ENCODE measurements at regions not wholly inside any gene's neighbourhood (a gene's known extent, or its start where the extent isn't known, plus 50 kb on each side); places are given as distances from the start of the nearest gene placed in this dataset.
"Not testable (repeated sequence)": the region's sequence is repeated elsewhere in the genome, so short reads cannot be mapped to it uniquely, and the experiment has no call there.

DNA sequence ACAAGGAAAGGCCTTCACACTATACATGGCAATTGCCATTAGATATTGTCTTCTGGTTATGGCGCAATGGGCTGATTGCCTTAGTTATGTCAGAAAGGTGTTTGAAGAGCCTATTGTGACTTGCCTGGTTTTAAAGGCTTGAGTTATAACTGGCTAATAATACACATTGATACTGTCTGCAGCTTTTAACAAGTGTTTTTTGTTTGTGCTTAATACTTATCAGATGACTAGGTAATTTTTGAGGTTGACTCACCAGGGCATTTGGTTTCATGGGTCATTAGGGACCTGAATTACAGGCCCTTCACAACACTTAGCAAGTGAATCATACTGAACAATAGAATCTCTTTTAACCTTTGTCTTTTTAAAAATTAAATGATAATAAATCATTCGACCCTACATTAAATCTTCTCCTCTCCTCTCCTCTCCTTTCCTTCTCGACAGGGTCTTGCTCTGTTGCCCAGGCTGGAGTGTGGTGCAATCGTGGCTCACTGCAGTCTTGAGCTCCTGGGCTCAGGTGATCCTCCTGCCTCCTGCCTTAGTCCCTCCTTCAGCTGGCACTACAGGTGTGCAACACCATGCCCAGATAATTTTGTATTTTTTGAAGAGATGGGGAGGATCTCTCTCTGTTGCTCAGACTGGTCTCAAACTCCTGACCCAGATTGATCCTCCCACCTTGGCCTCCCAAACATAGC is 196.3 kb downstream of the JCAD start:
- Mint-ChIP-seq H3K27me3 (peaks cover 6% of the 10 kb centered on the region), H3K36me3 (ENCODE audit: low read depth) (no peaks in the 10 kb centered on the region), H3K27ac (no peak overlapping the region), H3K4me3 (no peak overlapping the region), H3K4me1 (no peaks in the 10 kb centered on the region), H3K9me3 (no peaks in the 10 kb centered on the region)
- intact Hi-C loops (cut with micrococcal nuclease): no loop called here
- no peak for DNase-seq

GRCh38 chr10:29861811-29862505 is 197.4 kb downstream of the JCAD start:
- H3K9me3 Mint-ChIP-seq: no peaks in the 10 kb centered on the region
- H3K4me3 Mint-ChIP-seq: no peak overlapping the region
- peaks cover 10% of the 10 kb centered on the region for H3K27me3 Mint-ChIP-seq
- no peak overlapping the region for H3K27ac Mint-ChIP-seq
- intact Hi-C loops (cut with micrococcal nuclease): no loop called here
- no peaks in the 10 kb centered on the region for H3K4me1 Mint-ChIP-seq
- no peaks in the 10 kb centered on the region for H3K36me3 Mint-ChIP-seq (ENCODE audit: low read depth)
- no peak for DNase-seq

GRCh38 chr10:29861231-29861630 is 198.2 kb downstream of the JCAD start:
- H3K4me1 Mint-ChIP-seq; H3K27ac Mint-ChIP-seq; H3K9me3 Mint-ChIP-seq; H3K36me3 Mint-ChIP-seq (ENCODE audit: low read depth); DNase-seq; H3K4me3 Mint-ChIP-seq; intact Hi-C loops (cut with micrococcal nuclease): not testable (repeated sequence)
- H3K27me3 Mint-ChIP-seq: peaks cover 10% of the 10 kb centered on the region

DNA sequence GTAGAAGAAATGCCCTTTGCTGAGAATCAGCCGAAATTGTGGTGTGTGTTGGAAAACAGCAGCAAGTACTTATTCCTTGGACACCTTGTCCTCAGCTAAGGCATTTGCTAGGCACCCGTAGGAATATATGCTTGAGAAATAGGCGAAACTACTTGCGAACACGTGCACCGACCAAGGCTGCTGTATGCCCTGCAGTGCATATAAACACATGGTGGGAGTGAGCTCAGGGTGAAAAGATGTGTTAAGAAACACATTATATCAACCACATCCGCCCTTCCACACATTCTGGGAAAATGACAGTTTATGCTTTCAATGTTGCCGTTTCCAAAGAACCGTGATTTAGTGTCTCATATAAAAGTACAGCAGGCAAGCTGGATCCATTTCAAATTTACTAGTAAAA is 199.2 kb downstream of the JCAD start:
- peaks cover 10% of the 10 kb centered on the region for H3K27me3 Mint-ChIP-seq
- intact Hi-C loops (cut with micrococcal nuclease): no loop called here
- no peak overlapping the region for H3K4me3 Mint-ChIP-seq
- H3K27ac Mint-ChIP-seq: no peak overlapping the region
- H3K36me3 Mint-ChIP-seq (ENCODE audit: low read depth): no peaks in the 10 kb centered on the region
- no peaks in the 10 kb centered on the region for H3K9me3 Mint-ChIP-seq
- no peaks in the 10 kb centered on the region for H3K4me1 Mint-ChIP-seq
- no peak for DNase-seq

DNA sequence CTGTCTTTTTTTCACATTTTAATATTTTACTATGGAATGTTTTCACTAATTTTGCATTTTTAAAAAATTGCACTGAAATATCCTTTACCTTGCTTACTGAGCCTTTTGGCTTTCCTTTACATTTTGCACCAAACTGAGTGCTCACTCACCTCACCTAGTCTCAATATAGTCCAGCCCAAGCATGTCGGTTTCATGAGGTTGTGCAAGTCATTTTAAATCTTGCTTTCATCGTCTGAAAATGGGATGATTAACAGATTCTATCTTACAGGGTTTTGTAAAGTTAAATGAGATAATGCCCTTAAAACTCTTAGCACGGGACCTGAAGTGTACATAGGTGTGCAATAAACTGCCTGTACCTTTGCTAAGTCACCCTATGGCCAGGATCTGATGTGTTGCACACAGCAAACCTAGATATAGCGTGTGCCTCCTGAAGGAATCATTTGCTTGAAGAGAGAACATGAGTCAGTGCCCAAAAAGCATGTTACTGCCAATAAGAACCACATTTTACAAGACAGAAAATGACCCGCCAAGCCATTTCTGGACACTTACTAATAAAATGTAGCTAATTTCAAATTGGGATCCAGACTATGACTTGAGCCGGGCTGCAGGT is 199.8 kb downstream of the JCAD start:
- no peaks in the 10 kb centered on the region for H3K4me1 Mint-ChIP-seq
- intact Hi-C loops (cut with micrococcal nuclease): no loop called here
- no peak for DNase-seq
- H3K4me3 Mint-ChIP-seq: no peak overlapping the region
- no peak overlapping the region for H3K27ac Mint-ChIP-seq
- H3K36me3 Mint-ChIP-seq (ENCODE audit: low read depth): no peaks in the 10 kb centered on the region
- peaks cover 10% of the 10 kb centered on the region for H3K27me3 Mint-ChIP-seq
- no peaks in the 10 kb centered on the region for H3K9me3 Mint-ChIP-seq

- H3K27ac Mint-ChIP-seq: no peak overlapping the region
- no peaks in the 10 kb centered on the region for H3K9me3 Mint-ChIP-seq
- intact Hi-C loops (cut with micrococcal nuclease): no loop called here
- no peak for DNase-seq
- H3K36me3 Mint-ChIP-seq (ENCODE audit: low read depth): no peaks in the 10 kb centered on the region
- peaks cover 10% of the 10 kb centered on the region for H3K27me3 Mint-ChIP-seq
- H3K4me1 Mint-ChIP-seq: no peaks in the 10 kb centered on the region
- H3K4me3 Mint-ChIP-seq: no peak overlapping the region
These were observed 200.6 kb downstream of the JCAD start for GRCh38 chr10:29858702-29859267.

GRCh38 chr10:29857843-29858701 is 201.3 kb downstream of the JCAD start:
- intact Hi-C loops (cut with micrococcal nuclease): no loop called here
- Mint-ChIP-seq H3K9me3 (no peaks in the 10 kb centered on the region), H3K27ac (no peak overlapping the region)

DNA sequence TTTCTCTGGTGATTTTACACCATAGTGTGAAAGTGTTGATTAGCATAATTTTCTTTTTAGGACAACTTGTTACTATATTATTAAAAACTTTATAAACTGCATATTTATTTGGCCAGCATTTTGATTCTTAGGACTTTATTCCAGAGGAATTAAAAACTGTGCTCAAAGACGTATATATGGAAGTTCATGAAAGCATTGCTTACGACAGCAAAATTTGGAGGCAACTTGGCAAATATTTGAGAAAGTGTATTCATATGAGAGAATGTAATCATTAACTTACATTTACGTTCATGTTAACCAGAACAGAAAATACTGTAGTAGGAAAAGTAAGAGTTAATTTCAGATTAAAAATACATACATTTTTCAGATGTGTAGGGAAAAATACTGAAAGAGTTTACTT is 203.1 kb downstream of the JCAD start:
- H3K27me3 Mint-ChIP-seq: peaks cover 12% of the 10 kb centered on the region
- H3K9me3 Mint-ChIP-seq: no peaks in the 10 kb centered on the region
- DNase-seq: no peak
- no peaks in the 10 kb centered on the region for H3K4me1 Mint-ChIP-seq
- no peaks in the 10 kb centered on the region for H3K36me3 Mint-ChIP-seq (ENCODE audit: low read depth)
- intact Hi-C loops (cut with micrococcal nuclease): no loop called here
- no peak overlapping the region for H3K27ac Mint-ChIP-seq
- H3K4me3 Mint-ChIP-seq: no peak overlapping the region

More at GRCh38 chr10:29857843-29858701, 201.3 kb downstream of the JCAD start:
- no peak overlapping the region for H3K4me3 Mint-ChIP-seq
- H3K4me1 Mint-ChIP-seq: no peaks in the 10 kb centered on the region
- no peaks in the 10 kb centered on the region for H3K36me3 Mint-ChIP-seq (ENCODE audit: low read depth)
- no peak for DNase-seq
- H3K27me3 Mint-ChIP-seq: peaks cover 12% of the 10 kb centered on the region

GRCh38 chr10:29853913-29854312 is 205.5 kb downstream of the JCAD start:
- Mint-ChIP-seq H3K4me1 (peaks cover 3% of the 10 kb centered on the region), H3K9me3 (no peaks in the 10 kb centered on the region), H3K4me3 (no peak overlapping the region), H3K27ac (no peak overlapping the region), H3K36me3 (ENCODE audit: low read depth) (no peaks in the 10 kb centered on the region), H3K27me3 (peaks cover 12% of the 10 kb centered on the region)
- intact Hi-C loops (cut with micrococcal nuclease): no loop called here
- DNase-seq: no peak

GRCh38 chr10:29851241-29851640 is 208.1 kb downstream of the JCAD start:
- Mint-ChIP-seq H3K36me3 (ENCODE audit: low read depth) (no peaks in the 10 kb centered on the region), H3K4me1 (peaks cover 3% of the 10 kb centered on the region), H3K27me3 (peaks cover 3% of the 10 kb centered on the region), H3K9me3 (peaks cover 7% of the 10 kb centered on the region), H3K4me3 (no peak overlapping the region), H3K27ac (no peak overlapping the region)
- no peak for DNase-seq
- intact Hi-C loops (cut with micrococcal nuclease): no loop called here

GRCh38 chr10:29850371-29850770 is 209.0 kb downstream of the JCAD start:
- Mint-ChIP-seq H3K4me1 (peaks cover 3% of the 10 kb centered on the region), H3K9me3 (peaks cover 7% of the 10 kb centered on the region), H3K4me3 (no peak overlapping the region), H3K27ac (no peak overlapping the region), H3K27me3 (peaks cover 5% of the 10 kb centered on the region), H3K36me3 (ENCODE audit: low read depth) (no peaks in the 10 kb centered on the region)
- intact Hi-C loops (cut with micrococcal nuclease): no loop called here
- DNase-seq: no peak

- Mint-ChIP-seq H3K4me3 (no peak overlapping the region), H3K4me1 (peaks cover 3% of the 10 kb centered on the region), H3K27ac (no peak overlapping the region), H3K27me3 (peaks cover 6% of the 10 kb centered on the region), H3K9me3 (peaks cover 7% of the 10 kb centered on the region), H3K36me3 (ENCODE audit: low read depth) (no peaks in the 10 kb centered on the region)
- no peak for DNase-seq
- intact Hi-C loops (cut with micrococcal nuclease): no loop called here
These were observed 209.5 kb downstream of the JCAD start for GRCh38 chr10:29849886-29850285.

- Mint-ChIP-seq H3K4me1 (peaks cover 3% of the 10 kb centered on the region), H3K4me3 (no peak overlapping the region), H3K27me3 (peaks cover 6% of the 10 kb centered on the region), H3K27ac (no peak overlapping the region), H3K9me3 (peaks cover 10% of the 10 kb centered on the region), H3K36me3 (ENCODE audit: low read depth) (no peaks in the 10 kb centered on the region)
- intact Hi-C loops (cut with micrococcal nuclease): no loop called here
- no peak for DNase-seq
These were observed 210.1 kb downstream of the JCAD start for GRCh38 chr10:29849126-29849833.

Data from activated CD4-positive, alpha-beta T cell treated with anti-CD3 and anti-CD28 coated beads, Interleukin-2, amount 10 ng/mL, durations not matched to agents 24 days and 14 days (primary cell).